ENCODE measurements at regions not wholly inside any gene's neighbourhood (a gene's known extent, or its start where the extent isn't known, plus 50 kb on each side); places are given as distances from the start of the nearest gene placed in this dataset.

DNA sequence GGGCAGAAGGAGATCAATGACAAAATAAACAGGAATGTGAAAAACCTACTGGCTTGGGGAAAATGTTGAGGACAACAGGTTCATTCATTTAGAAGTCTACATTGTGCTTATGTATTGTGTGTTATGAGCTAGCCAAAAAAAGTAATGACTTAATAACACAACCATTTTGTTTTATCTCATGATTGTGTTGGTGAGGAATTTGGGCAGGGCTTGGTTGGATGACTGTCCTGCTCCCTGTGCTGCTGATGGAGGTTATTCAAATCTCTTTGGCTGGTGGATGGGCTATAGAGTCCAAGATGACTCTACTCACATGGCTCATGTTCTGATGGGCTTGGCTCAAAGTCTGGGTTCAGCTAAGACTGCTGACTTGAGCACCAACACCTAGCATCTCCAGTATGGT is 116.3 kb downstream of the HS3ST1 start:
- Histone ChIP-seq H3K9ac (ENCODE audit: low read depth, low read length) (no peak overlapping the region), H3K9me3 (ENCODE audit: insufficient read depth, low read length, severe bottlenecking) (no peaks in the 10 kb centered on the region), H2AFZ (ENCODE audit: low read depth, low read length) (no peak overlapping the region), H3K4me3 (ENCODE audit: low read depth in 1 of 2, low read length in 2 of 2) (no peak overlapping the region), H3K27me3 (ENCODE audit: insufficient read depth, low read length, poor library complexity) (no peaks in the 10 kb centered on the region), H3K79me2 (ENCODE audit: insufficient read depth, low read length) (no peaks in the 10 kb centered on the region), H3K36me3 (ENCODE audit: insufficient read depth, low read length) (no peaks in the 10 kb centered on the region), H3K27ac (ENCODE audit: low read length) (no peak overlapping the region), H3K4me1 (ENCODE audit: insufficient read depth, low read length) (no peaks in the 10 kb centered on the region), H3K4me2 (ENCODE audit: insufficient read depth, low read length) (no peak overlapping the region), H4K20me1 (ENCODE audit: insufficient read depth, low read length) (no peaks in the 10 kb centered on the region)
- TF ChIP-seq CTCF (IDR thresholded peaks at IDR 0.05; ENCODE audit: borderline replicate concordance, extremely low read depth, low read length, poor library complexity, severe bottlenecking) (no peak), EZH2 (IDR thresholded peaks at IDR 0.05; ENCODE audit: borderline replicate concordance, low read depth, low read length, severe bottlenecking) (no peak)
- no peak for DNase-seq
- no peak for ATAC-seq (ENCODE audit: insufficient read depth, low read depth)

DNA sequence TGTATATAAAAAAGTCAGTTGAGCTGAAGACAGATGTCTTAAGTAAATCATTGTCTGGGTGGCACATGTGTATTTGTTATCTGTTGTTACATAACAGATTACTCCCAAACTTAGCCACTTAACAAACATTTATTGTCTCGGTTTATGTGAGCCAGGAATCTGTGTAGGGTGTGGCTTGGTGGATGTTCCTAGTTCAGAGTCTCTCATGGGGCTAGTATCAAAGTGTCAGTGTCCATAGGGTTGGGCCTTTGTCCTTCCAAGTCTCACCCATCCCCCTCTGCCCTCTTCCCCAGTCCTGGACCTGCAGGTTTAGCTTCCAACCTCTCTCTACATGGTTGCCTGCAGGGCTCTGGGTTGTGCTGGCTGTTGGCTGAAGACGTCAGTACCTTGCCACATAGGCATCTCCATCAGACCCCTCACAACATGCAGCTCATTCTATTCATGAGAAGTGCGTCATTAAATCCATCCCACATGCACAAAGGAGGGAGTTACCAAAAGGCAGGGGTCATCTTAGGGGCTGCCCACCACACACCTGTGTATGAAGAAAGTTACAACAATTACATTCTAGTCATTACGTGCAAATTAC is 127.5 kb downstream of the HS3ST1 start:
- TF ChIP-seq CTCF (IDR thresholded peaks at IDR 0.05; ENCODE audit: borderline replicate concordance, extremely low read depth, low read length, poor library complexity, severe bottlenecking) (no peak), EZH2 (IDR thresholded peaks at IDR 0.05; ENCODE audit: borderline replicate concordance, low read depth, low read length, severe bottlenecking) (no peak)
- no peaks in the 10 kb centered on the region for H3K79me2 ChIP-seq (ENCODE audit: insufficient read depth, low read length)
- H4K20me1 ChIP-seq (ENCODE audit: insufficient read depth, low read length), result no peaks in the 10 kb centered on the region
- H3K4me2 ChIP-seq (ENCODE audit: insufficient read depth, low read length), result no peak overlapping the region
- H3K27ac ChIP-seq (ENCODE audit: low read length), result no peak overlapping the region
- no peaks in the 10 kb centered on the region for H3K4me1 ChIP-seq (ENCODE audit: insufficient read depth, low read length)
- H2AFZ ChIP-seq (ENCODE audit: low read depth, low read length), result no peak overlapping the region
- H3K27me3 ChIP-seq (ENCODE audit: insufficient read depth, low read length, poor library complexity), result no peaks in the 10 kb centered on the region
- no peak for ATAC-seq (ENCODE audit: insufficient read depth, low read depth)
- H3K9ac ChIP-seq (ENCODE audit: low read depth, low read length), result no peak overlapping the region
- DNase-seq, result no peak
- H3K36me3 ChIP-seq (ENCODE audit: insufficient read depth, low read length), result no peaks in the 10 kb centered on the region
- no peaks in the 10 kb centered on the region for H3K9me3 ChIP-seq (ENCODE audit: insufficient read depth, low read length, severe bottlenecking)
- no peak overlapping the region for H3K4me3 ChIP-seq (ENCODE audit: low read depth in 1 of 2, low read length in 2 of 2)

DNA sequence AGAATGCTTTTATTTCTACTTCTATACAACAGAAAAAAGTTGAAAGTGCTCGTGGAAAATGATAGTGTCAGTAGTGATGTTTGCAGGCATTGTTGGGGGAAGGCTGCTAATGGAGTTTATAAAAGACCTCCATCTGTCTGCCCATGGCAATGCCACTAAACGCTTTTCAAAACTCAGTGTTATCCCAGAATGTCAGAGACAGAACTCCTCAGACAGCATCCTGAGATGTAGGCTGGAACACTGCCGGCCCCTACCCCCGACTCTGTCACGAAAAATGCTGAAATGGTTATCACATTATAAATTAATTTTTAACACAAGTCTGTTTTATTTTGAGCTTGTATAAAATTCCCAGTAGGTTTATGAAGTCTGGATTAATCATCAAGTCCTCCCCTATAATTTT is 128.9 kb downstream of the HS3ST1 start:
- H3K9me3 ChIP-seq (ENCODE audit: insufficient read depth, low read length, severe bottlenecking), result no peaks in the 10 kb centered on the region
- H3K4me3 ChIP-seq (ENCODE audit: low read depth in 1 of 2, low read length in 2 of 2), result no peak overlapping the region
- no peaks in the 10 kb centered on the region for H3K27me3 ChIP-seq (ENCODE audit: insufficient read depth, low read length, poor library complexity)
- no peaks in the 10 kb centered on the region for H3K4me1 ChIP-seq (ENCODE audit: insufficient read depth, low read length)
- no peak for TF ChIP-seq EZH2 (IDR thresholded peaks at IDR 0.05; ENCODE audit: borderline replicate concordance, low read depth, low read length, severe bottlenecking)
- no peak for TF ChIP-seq CTCF (IDR thresholded peaks at IDR 0.05; ENCODE audit: borderline replicate concordance, extremely low read depth, low read length, poor library complexity, severe bottlenecking)
- no peak overlapping the region for H3K4me2 ChIP-seq (ENCODE audit: insufficient read depth, low read length)
- H3K36me3 ChIP-seq (ENCODE audit: insufficient read depth, low read length), result no peaks in the 10 kb centered on the region
- no peak overlapping the region for H2AFZ ChIP-seq (ENCODE audit: low read depth, low read length)
- no peak overlapping the region for H3K9ac ChIP-seq (ENCODE audit: low read depth, low read length)
- no peaks in the 10 kb centered on the region for H4K20me1 ChIP-seq (ENCODE audit: insufficient read depth, low read length)
- no peak for DNase-seq
- no peaks in the 10 kb centered on the region for H3K79me2 ChIP-seq (ENCODE audit: insufficient read depth, low read length)
- no peak overlapping the region for H3K27ac ChIP-seq (ENCODE audit: low read length)
- ATAC-seq (ENCODE audit: insufficient read depth, low read depth), result no peak

DNA sequence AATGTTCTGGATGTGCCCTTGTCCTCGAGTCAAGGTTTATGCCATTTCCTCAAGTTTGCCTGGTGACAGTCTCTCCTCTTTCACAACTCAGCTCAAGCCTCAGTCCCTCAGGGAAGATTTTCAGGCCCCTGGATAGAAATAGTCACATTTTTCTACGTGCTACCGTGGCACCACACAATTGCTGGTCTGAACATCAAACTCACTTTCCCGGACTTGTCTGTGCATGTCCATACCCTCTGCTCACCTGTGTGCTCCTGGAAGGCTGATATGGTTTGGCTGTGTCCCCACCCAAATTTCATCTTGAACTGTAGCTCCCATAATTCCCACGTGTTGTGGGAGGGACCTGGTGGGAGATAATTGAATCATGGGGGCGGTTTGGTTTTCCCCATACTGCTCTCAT is 129.7 kb downstream of the HS3ST1 start:
- no peaks in the 10 kb centered on the region for H3K4me1 ChIP-seq (ENCODE audit: insufficient read depth, low read length)
- ATAC-seq (ENCODE audit: insufficient read depth, low read depth) (no peak), DNase-seq (no peak)
- H3K4me2 ChIP-seq (ENCODE audit: insufficient read depth, low read length), result no peak overlapping the region
- no peaks in the 10 kb centered on the region for H3K79me2 ChIP-seq (ENCODE audit: insufficient read depth, low read length)
- no peak for TF ChIP-seq CTCF (IDR thresholded peaks at IDR 0.05; ENCODE audit: borderline replicate concordance, extremely low read depth, low read length, poor library complexity, severe bottlenecking)
- TF ChIP-seq EZH2 (IDR thresholded peaks at IDR 0.05; ENCODE audit: borderline replicate concordance, low read depth, low read length, severe bottlenecking), result no peak
- H3K9ac ChIP-seq (ENCODE audit: low read depth, low read length), result no peak overlapping the region
- H3K27me3 ChIP-seq (ENCODE audit: insufficient read depth, low read length, poor library complexity), result no peaks in the 10 kb centered on the region
- H2AFZ ChIP-seq (ENCODE audit: low read depth, low read length), result no peak overlapping the region
- no peaks in the 10 kb centered on the region for H3K9me3 ChIP-seq (ENCODE audit: insufficient read depth, low read length, severe bottlenecking)
- no peak overlapping the region for H3K4me3 ChIP-seq (ENCODE audit: low read depth in 1 of 2, low read length in 2 of 2)
- no peaks in the 10 kb centered on the region for H4K20me1 ChIP-seq (ENCODE audit: insufficient read depth, low read length)
- H3K27ac ChIP-seq (ENCODE audit: low read length), result no peak overlapping the region
- no peaks in the 10 kb centered on the region for H3K36me3 ChIP-seq (ENCODE audit: insufficient read depth, low read length)

Measured in DND-41 (cell line).